ENCODE measurements at regions not wholly inside any gene's neighbourhood (a gene's known extent, or its start where the extent isn't known, plus 50 kb on each side); places are given as distances from the start of the nearest gene placed in this dataset.
A peak's percentile ranks its signal among the peaks of the same experiment; 100 is the strongest.

DNA sequence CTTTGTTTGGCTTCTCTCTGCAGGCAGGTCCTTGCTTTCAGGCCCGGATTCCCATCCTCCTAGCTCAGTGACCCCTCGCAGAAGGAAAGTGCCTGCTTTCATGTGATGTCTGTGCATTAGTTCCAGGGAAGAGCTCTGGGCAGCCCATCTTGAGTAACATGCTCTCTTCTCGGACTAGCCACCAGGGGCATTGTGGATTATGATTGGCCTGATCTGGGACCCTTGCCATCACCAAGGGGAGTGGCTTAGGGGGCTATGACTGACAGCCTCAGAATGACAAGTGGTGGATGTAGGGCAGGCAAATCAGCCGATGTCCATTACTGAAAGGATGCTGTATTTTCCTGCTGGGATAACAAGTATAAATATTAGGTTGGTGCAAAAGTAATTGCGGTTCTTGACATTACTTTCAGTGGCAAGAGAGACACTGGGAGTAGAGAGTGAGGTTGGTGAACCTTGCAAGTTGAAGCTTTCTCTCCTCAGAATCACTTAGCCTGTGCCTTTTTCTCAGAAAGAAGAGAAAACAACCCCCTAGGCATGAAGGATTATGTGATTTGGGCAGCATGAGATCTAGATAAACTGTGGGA, 71.5 kb upstream of the MPHOSPH6 start:
- no peak for DNase-seq (ENCODE audit: low spot score)

DNA sequence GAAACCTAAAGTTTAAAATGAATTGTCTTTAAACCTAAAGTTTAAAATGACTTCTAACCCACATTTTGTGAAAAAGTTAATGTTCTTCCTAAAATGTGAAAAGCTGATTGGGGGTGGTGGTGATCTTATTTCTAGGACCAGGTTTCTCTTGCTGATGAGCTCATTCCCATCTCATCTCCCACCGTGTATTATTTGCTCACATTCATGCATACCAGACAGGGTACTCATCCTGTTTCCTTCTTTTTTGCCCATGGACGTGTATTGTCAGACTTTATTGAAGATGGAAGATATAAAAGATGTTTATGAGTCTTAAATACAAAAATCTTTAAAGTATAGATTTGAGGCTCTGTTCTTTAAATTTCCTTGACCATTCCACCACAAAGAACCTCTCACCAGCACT, 70.1 kb upstream of the MPHOSPH6 start:
- DNase-seq (ENCODE audit: low spot score): no peak

DNA sequence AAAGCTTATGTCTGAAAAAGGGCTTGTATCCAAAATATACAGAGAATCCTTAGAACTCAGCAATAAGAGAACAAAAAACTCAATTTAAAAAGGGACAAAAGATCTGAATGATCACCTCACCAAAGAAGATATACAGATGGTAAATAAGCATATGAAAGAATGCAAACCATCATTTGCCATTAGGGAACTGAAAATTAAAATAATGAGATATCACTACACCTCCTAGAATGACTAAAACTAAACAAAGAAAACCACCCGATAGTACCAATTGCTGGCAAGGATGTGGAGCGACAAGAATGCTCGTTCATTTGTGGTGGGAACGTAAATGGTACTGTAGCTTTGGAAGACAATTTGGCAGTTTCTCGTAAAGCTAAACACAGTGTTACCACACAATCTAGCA, 66.9 kb upstream of the MPHOSPH6 start:
- no peak for DNase-seq (ENCODE audit: low spot score)

DNA sequence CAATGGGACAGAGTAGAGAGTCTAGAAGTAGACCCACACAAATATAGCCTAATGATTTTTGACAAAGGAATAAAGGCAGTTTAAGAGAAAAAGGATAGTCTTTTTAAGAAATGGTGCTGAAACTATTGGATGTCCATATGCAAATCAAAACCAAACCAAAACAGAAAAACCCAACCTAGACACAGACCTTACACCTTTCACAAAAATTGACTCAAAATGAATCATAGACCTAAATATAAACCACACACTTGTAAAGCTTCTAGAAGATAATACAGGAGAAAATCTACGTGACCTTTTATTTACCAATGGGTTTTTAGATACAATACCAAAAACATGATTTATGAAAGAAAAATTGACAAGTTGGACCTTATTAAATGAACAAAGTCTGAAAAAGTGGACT, 66.4 kb upstream of the MPHOSPH6 start:
- DNase-seq (ENCODE audit: low spot score): no peak

GRCh38 chr16:82232806-82233205, 62.8 kb upstream of the MPHOSPH6 start:
- DNase-seq (ENCODE audit: low spot score): no peak

DNA sequence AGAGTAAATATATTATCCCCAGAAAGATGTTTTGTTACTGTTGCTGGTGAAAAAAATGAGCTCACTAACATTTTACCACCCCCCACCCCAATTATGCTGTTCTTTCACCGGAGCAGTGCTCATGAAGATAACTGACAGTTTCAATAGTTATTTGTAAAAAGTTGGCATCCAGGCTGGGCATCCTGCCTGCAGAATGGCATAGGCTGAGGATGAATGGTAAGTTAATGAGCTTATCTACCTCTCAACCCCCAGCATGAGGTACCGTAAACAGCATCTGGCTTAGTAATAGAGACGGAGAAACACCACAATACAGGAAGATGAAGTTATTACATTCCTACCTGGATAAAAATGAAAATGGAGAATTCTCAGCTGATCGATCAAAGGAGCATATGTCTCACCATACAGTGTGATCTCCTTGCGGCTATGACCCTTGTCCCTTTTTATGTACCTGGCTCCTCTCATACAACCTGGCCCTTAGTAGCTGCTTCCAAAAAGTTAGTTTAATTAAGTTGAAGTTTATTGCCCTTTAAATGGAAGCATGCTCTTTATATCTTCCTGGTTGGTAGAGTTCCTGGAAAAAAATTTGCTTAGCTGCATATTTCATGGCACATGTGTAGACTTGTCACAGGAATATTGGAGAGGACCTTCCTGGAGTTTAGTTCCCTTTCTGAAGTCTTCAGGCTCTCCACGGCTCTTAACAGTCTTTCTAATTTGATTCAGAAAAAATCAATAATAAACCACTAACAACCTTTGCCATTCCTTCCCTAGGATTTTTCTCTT, 61.2 kb upstream of the MPHOSPH6 start:
- DNase-seq (ENCODE audit: low spot score): no peak

GRCh38 chr16:82229800-82230619, 60.0 kb upstream of the MPHOSPH6 start:
- peak; percentile 62 for DNase-seq (ENCODE audit: low spot score)

- no peak for DNase-seq (ENCODE audit: low spot score)
Observed at GRCh38 chr16:82226327-82226726, 56.3 kb upstream of the MPHOSPH6 start.

- DNase-seq (ENCODE audit: low spot score): no peak
Observed at GRCh38 chr16:82224821-82225220, 54.8 kb upstream of the MPHOSPH6 start.

DNA sequence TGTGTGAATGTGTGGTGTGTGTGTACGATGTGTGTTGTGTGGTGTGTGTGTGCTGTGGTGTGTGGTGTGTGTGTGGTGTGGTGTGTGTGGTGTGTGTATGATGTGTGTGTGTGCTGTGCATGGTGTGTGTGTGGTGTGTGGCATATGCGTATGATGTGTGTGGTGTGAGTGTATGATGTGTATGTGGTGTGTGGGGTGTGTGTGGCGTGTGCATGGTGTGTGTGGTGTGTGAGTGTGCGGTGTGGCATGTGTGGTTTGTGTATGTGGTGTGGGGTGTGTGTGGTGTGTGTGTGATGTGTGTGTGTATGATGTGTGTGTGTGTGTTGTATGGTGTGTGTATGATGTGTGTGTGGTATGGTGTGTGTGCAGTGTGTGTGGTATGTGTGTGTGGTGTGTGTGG, 50.5 kb upstream of the MPHOSPH6 start:
- no peak for DNase-seq (ENCODE audit: low spot score)

Measured in SW480 (cell line).